ENCODE measurements at regions not wholly inside any gene's neighbourhood (a gene's known extent, or its start where the extent isn't known, plus 50 kb on each side); places are given as distances from the start of the nearest gene placed in this dataset.

- H3K9me3 ChIP-seq (ENCODE audit: control insufficient read depth, low read length) = no peaks in the 10 kb centered on the region
- H3K4me1 ChIP-seq (ENCODE audit: control insufficient read depth, insufficient read depth, low read length) = no peaks in the 10 kb centered on the region
- no peaks in the 10 kb centered on the region for H3K27me3 ChIP-seq (replicated peaks; ENCODE audit: control insufficient read depth, insufficient read depth, low read length)
- DNase-seq (ENCODE audit: low read depth) = no peak
- no peaks in the 10 kb centered on the region for H3K36me3 ChIP-seq (ENCODE audit: control insufficient read depth, insufficient read depth, low read length, severe bottlenecking)
- no peak overlapping the region for H3K4me3 ChIP-seq (ENCODE audit: low read length)
- no peak overlapping the region for H3K9ac ChIP-seq (ENCODE audit: low read length)
Measured at GRCh38 chr21:17348357-17348756, 164.5 kb upstream of the CXADR start.

- Histone ChIP-seq H3K9ac (ENCODE audit: low read length) (no peak overlapping the region), H3K36me3 (ENCODE audit: control insufficient read depth, insufficient read depth, low read length, severe bottlenecking) (no peaks in the 10 kb centered on the region), H3K4me1 (ENCODE audit: control insufficient read depth, insufficient read depth, low read length) (no peaks in the 10 kb centered on the region), H3K4me3 (ENCODE audit: low read length) (no peak overlapping the region), H3K9me3 (ENCODE audit: control insufficient read depth, low read length) (no peaks in the 10 kb centered on the region), H3K27me3 (replicated peaks; ENCODE audit: control insufficient read depth, insufficient read depth, low read length) (no peaks in the 10 kb centered on the region)
- DNase-seq (ENCODE audit: low read depth) = no peak
Measured at GRCh38 chr21:17348849-17349248, 164.0 kb upstream of the CXADR start.

GRCh38 chr21:17351766-17352165, 161.1 kb upstream of the CXADR start:
- Histone ChIP-seq H3K27me3 (replicated peaks; ENCODE audit: control insufficient read depth, insufficient read depth, low read length) (no peaks in the 10 kb centered on the region), H3K4me3 (ENCODE audit: low read length) (no peak overlapping the region), H3K4me1 (ENCODE audit: control insufficient read depth, insufficient read depth, low read length) (no peaks in the 10 kb centered on the region), H3K36me3 (ENCODE audit: control insufficient read depth, insufficient read depth, low read length, severe bottlenecking) (no peaks in the 10 kb centered on the region), H3K9ac (ENCODE audit: low read length) (no peak overlapping the region), H3K9me3 (ENCODE audit: control insufficient read depth, low read length) (no peaks in the 10 kb centered on the region)
- no peak for DNase-seq (ENCODE audit: low read depth)

GRCh38 chr21:17352996-17353655, 159.7 kb upstream of the CXADR start:
- H3K4me3 ChIP-seq (ENCODE audit: low read length) = no peak overlapping the region
- no peaks in the 10 kb centered on the region for H3K9me3 ChIP-seq (ENCODE audit: control insufficient read depth, low read length)
- H3K27me3 ChIP-seq (replicated peaks; ENCODE audit: control insufficient read depth, insufficient read depth, low read length) = no peaks in the 10 kb centered on the region
- no peaks in the 10 kb centered on the region for H3K4me1 ChIP-seq (ENCODE audit: control insufficient read depth, insufficient read depth, low read length)
- no peaks in the 10 kb centered on the region for H3K36me3 ChIP-seq (ENCODE audit: control insufficient read depth, insufficient read depth, low read length, severe bottlenecking)
- no peak for DNase-seq (ENCODE audit: low read depth)
- no peak overlapping the region for H3K9ac ChIP-seq (ENCODE audit: low read length)

GRCh38 chr21:17359781-17360180, 153.1 kb upstream of the CXADR start:
- no peak overlapping the region for H3K9ac ChIP-seq (ENCODE audit: low read length)
- no peaks in the 10 kb centered on the region for H3K27me3 ChIP-seq (replicated peaks; ENCODE audit: control insufficient read depth, insufficient read depth, low read length)
- H3K36me3 ChIP-seq (ENCODE audit: control insufficient read depth, insufficient read depth, low read length, severe bottlenecking) = no peaks in the 10 kb centered on the region
- no peak for DNase-seq (ENCODE audit: low read depth)
- no peak overlapping the region for H3K4me3 ChIP-seq (ENCODE audit: low read length)
- no peaks in the 10 kb centered on the region for H3K4me1 ChIP-seq (ENCODE audit: control insufficient read depth, insufficient read depth, low read length)
- H3K9me3 ChIP-seq (ENCODE audit: control insufficient read depth, low read length) = no peaks in the 10 kb centered on the region

GRCh38 chr21:17368748-17369363, 144.0 kb upstream of the CXADR start:
- Histone ChIP-seq H3K9me3 (ENCODE audit: control insufficient read depth, low read length) (no peaks in the 10 kb centered on the region), H3K27me3 (replicated peaks; ENCODE audit: control insufficient read depth, insufficient read depth, low read length) (no peaks in the 10 kb centered on the region), H3K9ac (ENCODE audit: low read length) (no peak overlapping the region), H3K36me3 (ENCODE audit: control insufficient read depth, insufficient read depth, low read length, severe bottlenecking) (no peaks in the 10 kb centered on the region), H3K4me1 (ENCODE audit: control insufficient read depth, insufficient read depth, low read length) (peaks cover 7% of the 10 kb centered on the region), H3K4me3 (ENCODE audit: low read length) (no peak overlapping the region)
- DNase-seq (ENCODE audit: low read depth) = no peak

DNA sequence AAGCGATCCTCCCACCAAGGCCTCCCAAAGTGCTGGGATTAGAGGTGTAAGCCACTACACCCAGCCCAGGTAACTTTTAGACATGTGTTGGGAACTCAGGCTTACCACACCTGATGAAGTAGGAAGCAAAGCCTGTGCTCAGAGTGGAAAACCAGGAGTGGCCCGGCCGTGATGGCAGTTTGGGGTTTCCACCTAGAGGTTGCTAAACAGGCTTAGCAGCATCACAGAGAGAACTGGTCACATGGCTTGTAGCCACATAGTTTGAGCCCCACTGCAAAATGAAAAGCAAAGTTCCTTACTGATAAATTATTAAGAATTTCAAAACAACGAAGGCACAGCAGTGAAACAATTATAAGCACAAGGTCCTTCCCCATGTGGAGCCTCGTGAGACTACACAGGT, 142.6 kb upstream of the CXADR start:
- Histone ChIP-seq H3K27me3 (replicated peaks; ENCODE audit: control insufficient read depth, insufficient read depth, low read length) (no peaks in the 10 kb centered on the region), H3K9ac (ENCODE audit: low read length) (no peak overlapping the region), H3K4me1 (ENCODE audit: control insufficient read depth, insufficient read depth, low read length) (peaks cover 7% of the 10 kb centered on the region), H3K9me3 (ENCODE audit: control insufficient read depth, low read length) (no peaks in the 10 kb centered on the region), H3K36me3 (ENCODE audit: control insufficient read depth, insufficient read depth, low read length, severe bottlenecking) (no peaks in the 10 kb centered on the region), H3K4me3 (ENCODE audit: low read length) (no peak overlapping the region)
- DNase-seq (ENCODE audit: low read depth) = no peak

GRCh38 chr21:17370916-17371315, 141.9 kb upstream of the CXADR start:
- no peaks in the 10 kb centered on the region for H3K36me3 ChIP-seq (ENCODE audit: control insufficient read depth, insufficient read depth, low read length, severe bottlenecking)
- H3K9me3 ChIP-seq (ENCODE audit: control insufficient read depth, low read length) = no peaks in the 10 kb centered on the region
- H3K27me3 ChIP-seq (replicated peaks; ENCODE audit: control insufficient read depth, insufficient read depth, low read length) = no peaks in the 10 kb centered on the region
- peaks cover 7% of the 10 kb centered on the region for H3K4me1 ChIP-seq (ENCODE audit: control insufficient read depth, insufficient read depth, low read length)
- no peak for DNase-seq (ENCODE audit: low read depth)
- no peak overlapping the region for H3K4me3 ChIP-seq (ENCODE audit: low read length)
- H3K9ac ChIP-seq (ENCODE audit: low read length) = no peak overlapping the region

DNA sequence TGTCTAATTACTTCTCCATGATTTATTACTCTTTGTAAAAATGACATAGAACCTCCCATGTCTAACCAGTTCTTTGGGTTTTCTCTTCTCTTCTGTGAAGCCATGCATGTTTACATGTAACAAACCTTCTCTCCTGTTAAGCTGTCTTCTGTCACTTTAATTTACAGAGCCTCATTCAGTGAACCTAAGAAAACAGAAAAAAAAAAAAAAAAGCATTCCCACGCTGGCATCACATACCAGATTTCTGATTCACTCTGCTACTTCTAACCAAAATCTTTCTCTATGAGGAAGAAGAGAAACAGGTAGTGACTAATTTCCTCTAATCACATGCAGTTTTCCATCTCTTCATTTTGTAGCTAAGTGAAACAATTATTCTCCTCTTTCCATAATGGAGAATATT, 141.4 kb upstream of the CXADR start:
- Histone ChIP-seq H3K4me3 (ENCODE audit: low read length) (no peak overlapping the region), H3K9ac (ENCODE audit: low read length) (no peak overlapping the region), H3K27me3 (replicated peaks; ENCODE audit: control insufficient read depth, insufficient read depth, low read length) (no peaks in the 10 kb centered on the region), H3K4me1 (ENCODE audit: control insufficient read depth, insufficient read depth, low read length) (peaks cover 7% of the 10 kb centered on the region), H3K9me3 (ENCODE audit: control insufficient read depth, low read length) (no peaks in the 10 kb centered on the region), H3K36me3 (ENCODE audit: control insufficient read depth, insufficient read depth, low read length, severe bottlenecking) (no peaks in the 10 kb centered on the region)
- DNase-seq (ENCODE audit: low read depth) = peak; percentile 38

DNA sequence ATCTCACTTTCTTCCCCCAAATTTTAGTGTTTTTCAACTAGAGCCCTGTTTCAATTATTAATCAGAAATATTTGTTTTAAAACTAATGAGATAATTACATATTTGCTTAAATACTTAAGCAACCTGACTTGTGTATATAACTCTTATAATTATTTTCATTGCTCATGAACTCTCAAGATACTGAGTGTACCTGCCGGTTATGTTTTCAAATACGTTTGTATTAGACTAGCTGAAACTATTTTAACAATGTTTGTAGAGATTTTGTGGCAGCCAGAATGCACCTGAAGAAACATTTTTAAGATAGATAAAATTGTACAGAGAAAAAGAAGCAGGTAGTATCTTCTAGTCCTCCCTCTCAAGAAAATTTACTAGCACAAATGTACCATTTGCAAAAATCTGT, 140.6 kb upstream of the CXADR start:
- no peak for DNase-seq (ENCODE audit: low read depth)
- no peaks in the 10 kb centered on the region for H3K27me3 ChIP-seq (replicated peaks; ENCODE audit: control insufficient read depth, insufficient read depth, low read length)
- H3K9me3 ChIP-seq (ENCODE audit: control insufficient read depth, low read length) = no peaks in the 10 kb centered on the region
- no peaks in the 10 kb centered on the region for H3K36me3 ChIP-seq (ENCODE audit: control insufficient read depth, insufficient read depth, low read length, severe bottlenecking)
- no peak overlapping the region for H3K9ac ChIP-seq (ENCODE audit: low read length)
- H3K4me3 ChIP-seq (ENCODE audit: low read length) = no peak overlapping the region
- peaks cover 7% of the 10 kb centered on the region for H3K4me1 ChIP-seq (ENCODE audit: control insufficient read depth, insufficient read depth, low read length)

DNA sequence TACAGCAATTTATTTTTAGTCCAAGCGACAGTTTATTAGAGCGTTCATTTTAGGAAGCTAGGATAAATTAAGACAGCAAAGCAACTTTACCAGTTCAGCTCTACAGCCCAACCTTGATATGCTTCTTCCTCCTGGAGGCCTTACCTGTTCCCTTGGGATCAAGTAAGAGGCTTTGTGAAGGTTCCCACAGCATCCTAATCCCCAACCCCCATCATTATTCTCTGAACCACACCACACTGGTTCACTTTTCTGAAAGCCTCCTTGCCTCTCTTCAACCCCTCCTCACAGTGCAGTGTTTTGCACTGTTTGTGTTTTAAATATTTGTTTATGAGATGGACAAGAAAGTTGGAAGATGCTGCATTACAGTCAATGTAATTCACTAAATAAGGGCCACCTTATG, 126.3 kb upstream of the CXADR start:
- H3K9me3 ChIP-seq (ENCODE audit: control insufficient read depth, low read length) = no peaks in the 10 kb centered on the region
- no peaks in the 10 kb centered on the region for H3K36me3 ChIP-seq (ENCODE audit: control insufficient read depth, insufficient read depth, low read length, severe bottlenecking)
- no peaks in the 10 kb centered on the region for H3K27me3 ChIP-seq (replicated peaks; ENCODE audit: control insufficient read depth, insufficient read depth, low read length)
- DNase-seq (ENCODE audit: low read depth) = no peak
- no peaks in the 10 kb centered on the region for H3K4me1 ChIP-seq (ENCODE audit: control insufficient read depth, insufficient read depth, low read length)
- H3K4me3 ChIP-seq (ENCODE audit: low read length) = no peak overlapping the region
- no peak overlapping the region for H3K9ac ChIP-seq (ENCODE audit: low read length)
